ENCODE measurements at regions not wholly inside any gene's neighbourhood (a gene's known extent, or its start where the extent isn't known, plus 50 kb on each side); places are given as distances from the start of the nearest gene placed in this dataset.

- TF ChIP-seq EZH2phosphoT487 (IDR thresholded peaks at IDR 0.05; ENCODE audit: low read depth), result no peak
- TF ChIP-seq, protein P1, sequence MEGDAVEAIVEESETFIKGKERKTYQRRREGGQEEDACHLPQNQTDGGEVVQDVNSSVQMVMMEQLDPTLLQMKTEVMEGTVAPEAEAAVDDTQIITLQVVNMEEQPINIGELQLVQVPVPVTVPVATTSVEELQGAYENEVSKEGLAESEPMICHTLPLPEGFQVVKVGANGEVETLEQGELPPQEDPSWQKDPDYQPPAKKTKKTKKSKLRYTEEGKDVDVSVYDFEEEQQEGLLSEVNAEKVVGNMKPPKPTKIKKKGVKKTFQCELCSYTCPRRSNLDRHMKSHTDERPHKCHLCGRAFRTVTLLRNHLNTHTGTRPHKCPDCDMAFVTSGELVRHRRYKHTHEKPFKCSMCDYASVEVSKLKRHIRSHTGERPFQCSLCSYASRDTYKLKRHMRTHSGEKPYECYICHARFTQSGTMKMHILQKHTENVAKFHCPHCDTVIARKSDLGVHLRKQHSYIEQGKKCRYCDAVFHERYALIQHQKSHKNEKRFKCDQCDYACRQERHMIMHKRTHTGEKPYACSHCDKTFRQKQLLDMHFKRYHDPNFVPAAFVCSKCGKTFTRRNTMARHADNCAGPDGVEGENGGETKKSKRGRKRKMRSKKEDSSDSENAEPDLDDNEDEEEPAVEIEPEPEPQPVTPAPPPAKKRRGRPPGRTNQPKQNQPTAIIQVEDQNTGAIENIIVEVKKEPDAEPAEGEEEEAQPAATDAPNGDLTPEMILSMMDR (IDR thresholded peaks at IDR 0.05; ENCODE audit: low read depth, low read length), result no peak
- Histone ChIP-seq H3K4me2 (ENCODE audit: low read length) (no peak overlapping the region), H3K4me1 (ENCODE audit: low read length) (no peaks in the 10 kb centered on the region), H3K4me3 (ENCODE audit: low read length) (no peak overlapping the region), H3K36me3 (replicated peaks; ENCODE audit: low read depth, low read length) (no peaks in the 10 kb centered on the region), H3K9me3 (ENCODE audit: insufficient read depth, low read length) (peaks cover 12% of the 10 kb centered on the region; the same call in 1 of the 2 replicates), H3K79me2 (ENCODE audit: low read length) (no peaks in the 10 kb centered on the region), H3K9ac (ENCODE audit: low read length) (no peak overlapping the region), H3K27me3 (ENCODE audit: low read depth, low read length) (no peaks in the 10 kb centered on the region), H3K27ac (ENCODE audit: low read length) (no peak overlapping the region), H4K20me1 (ENCODE audit: insufficient read depth, low read length) (no peaks in the 10 kb centered on the region), H2AFZ (ENCODE audit: low read depth, low read length) (no peak overlapping the region)
These were observed 142.8 kb upstream of the B3GAT2 start for GRCh38 chr6:71099649-71100048.

- Histone ChIP-seq H3K27me3 (ENCODE audit: low read depth, low read length) (no peaks in the 10 kb centered on the region), H3K9ac (ENCODE audit: low read length) (no peak overlapping the region), H3K36me3 (replicated peaks; ENCODE audit: low read depth, low read length) (no peaks in the 10 kb centered on the region), H3K27ac (ENCODE audit: low read length) (no peak overlapping the region), H3K4me1 (ENCODE audit: low read length) (peaks cover 11% of the 10 kb centered on the region), H3K9me3 (ENCODE audit: insufficient read depth, low read length) (peaks cover 12% of the 10 kb centered on the region; the same call in 1 of the 2 replicates), H4K20me1 (ENCODE audit: insufficient read depth, low read length) (no peaks in the 10 kb centered on the region), H3K4me3 (ENCODE audit: low read length) (no peak overlapping the region), H3K79me2 (ENCODE audit: low read length) (no peaks in the 10 kb centered on the region), H3K4me2 (ENCODE audit: low read length) (no peak overlapping the region), H2AFZ (ENCODE audit: low read depth, low read length) (no peak overlapping the region)
- TF ChIP-seq EZH2phosphoT487 (IDR thresholded peaks at IDR 0.05; ENCODE audit: low read depth), result no peak
- TF ChIP-seq, protein P1 (IDR thresholded peaks at IDR 0.05; ENCODE audit: low read depth, low read length), result no peak
These were observed 146.3 kb upstream of the B3GAT2 start for GRCh38 chr6:71103130-71103529.

DNA sequence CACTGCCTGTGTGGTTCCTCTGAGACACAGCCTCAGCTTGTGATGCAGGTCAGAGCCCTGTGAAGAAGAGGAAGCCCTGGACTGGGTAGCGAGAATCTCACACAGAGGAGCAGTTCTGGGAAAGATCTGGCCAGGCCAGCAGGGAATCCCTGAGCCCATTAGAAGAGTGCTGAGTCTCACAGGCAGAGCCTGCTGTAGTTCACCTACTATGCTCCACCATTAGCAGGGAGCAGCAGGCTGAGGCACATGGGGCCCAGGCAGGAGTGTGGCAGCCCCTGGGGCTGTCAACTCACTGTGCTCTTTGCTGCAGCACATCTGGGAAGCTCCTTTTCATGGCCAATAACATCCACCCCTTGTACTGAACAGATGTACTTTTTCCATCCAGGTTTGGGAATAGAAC, 146.8 kb upstream of the B3GAT2 start:
- H3K9ac ChIP-seq (ENCODE audit: low read length), result no peak overlapping the region
- no peak overlapping the region for H3K27ac ChIP-seq (ENCODE audit: low read length)
- H3K36me3 ChIP-seq (replicated peaks; ENCODE audit: low read depth, low read length), result no peaks in the 10 kb centered on the region
- no peak overlapping the region for H2AFZ ChIP-seq (ENCODE audit: low read depth, low read length)
- peaks cover 12% of the 10 kb centered on the region; the same call in 1 of the 2 replicates for H3K9me3 ChIP-seq (ENCODE audit: insufficient read depth, low read length)
- H4K20me1 ChIP-seq (ENCODE audit: insufficient read depth, low read length), result no peaks in the 10 kb centered on the region
- H3K4me3 ChIP-seq (ENCODE audit: low read length), result no peak overlapping the region
- peaks cover 11% of the 10 kb centered on the region for H3K4me1 ChIP-seq (ENCODE audit: low read length)
- TF ChIP-seq, protein P1 (IDR thresholded peaks at IDR 0.05; ENCODE audit: low read depth, low read length), result no peak
- TF ChIP-seq EZH2phosphoT487 (IDR thresholded peaks at IDR 0.05; ENCODE audit: low read depth), result no peak
- H3K4me2 ChIP-seq (ENCODE audit: low read length), result no peak overlapping the region
- no peaks in the 10 kb centered on the region for H3K27me3 ChIP-seq (ENCODE audit: low read depth, low read length)
- H3K79me2 ChIP-seq (ENCODE audit: low read length), result no peaks in the 10 kb centered on the region

GRCh38 chr6:71106276-71106675, 149.4 kb upstream of the B3GAT2 start:
- Histone ChIP-seq H3K9me3 (ENCODE audit: insufficient read depth, low read length) (no peaks in the 10 kb centered on the region), H4K20me1 (ENCODE audit: insufficient read depth, low read length) (no peaks in the 10 kb centered on the region), H3K4me2 (ENCODE audit: low read length) (peak overlapping the region; percentile 40), H3K79me2 (ENCODE audit: low read length) (no peaks in the 10 kb centered on the region), H3K9ac (ENCODE audit: low read length) (no peak overlapping the region), H3K4me1 (ENCODE audit: low read length) (peaks cover 11% of the 10 kb centered on the region), H3K36me3 (replicated peaks; ENCODE audit: low read depth, low read length) (no peaks in the 10 kb centered on the region), H3K27ac (ENCODE audit: low read length) (no peak overlapping the region), H2AFZ (ENCODE audit: low read depth, low read length) (no peak overlapping the region), H3K4me3 (ENCODE audit: low read length) (no peak overlapping the region), H3K27me3 (ENCODE audit: low read depth, low read length) (no peaks in the 10 kb centered on the region)
- TF ChIP-seq EZH2phosphoT487 (IDR thresholded peaks at IDR 0.05; ENCODE audit: low read depth), result no peak
- TF ChIP-seq, protein P1 (IDR thresholded peaks at IDR 0.05; ENCODE audit: low read depth, low read length), result no peak
